Colon (tissue), 2 donors: ENCODE measurements at regions not wholly inside any gene's neighbourhood (a gene's known extent, or its start where the extent isn't known, plus 50 kb on each side); places are given as distances from the start of the nearest gene placed in this dataset.

Source experiments
- FAIRE-seq: peaks from 2 replicates; lab custom pipeline; 2012; peaks lifted over from hg19 to GRCh38; lab: Jason Lieb, UNC
- donor health status: control.
- donor health status: control.

DNA sequence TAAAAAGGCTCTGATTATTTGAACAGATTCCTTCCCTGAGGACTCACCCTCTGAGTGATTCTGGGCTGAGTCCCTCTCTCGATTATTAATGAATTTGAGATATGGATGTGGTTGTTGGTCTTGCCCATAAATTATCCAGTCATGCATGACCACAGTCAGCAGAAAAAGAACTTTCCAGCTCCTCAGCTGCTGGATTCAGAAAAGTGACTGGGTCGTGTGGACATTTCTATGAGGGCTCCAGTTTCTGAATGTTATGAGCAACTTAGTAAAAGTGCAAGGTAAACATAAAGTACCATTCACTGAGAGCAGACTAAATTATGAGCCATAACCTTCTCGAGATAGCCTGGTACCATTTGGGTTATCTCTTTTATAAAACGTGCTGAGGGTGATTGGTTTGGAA lies 100.1 kb upstream of the CLDN10 start:
- FAIRE-seq, result no peak

GRCh38 chr13:95455782-95456181 lies 96.7 kb upstream of the CLDN10 start:
- FAIRE-seq, result no peak

DNA sequence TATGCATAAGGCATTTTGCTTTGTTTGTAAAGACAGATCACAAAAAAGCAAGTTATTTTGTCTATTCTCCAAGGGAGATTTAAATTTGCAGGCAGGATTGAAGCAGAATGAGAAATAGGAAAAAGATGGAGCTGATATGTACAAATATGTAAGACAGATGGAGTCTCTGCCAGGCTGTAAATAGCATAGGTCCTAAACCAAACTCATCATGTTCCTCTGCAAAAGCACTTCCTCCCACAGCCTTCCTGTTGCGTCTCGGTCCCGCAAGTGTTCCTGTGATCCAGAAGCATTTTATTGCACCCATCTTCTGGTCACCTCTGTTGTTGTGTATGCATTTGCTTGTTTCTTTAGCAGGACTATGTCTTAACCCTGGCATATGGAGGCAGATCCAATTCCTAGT lies 95.7 kb upstream of the CLDN10 start:
- no peak for FAIRE-seq

DNA sequence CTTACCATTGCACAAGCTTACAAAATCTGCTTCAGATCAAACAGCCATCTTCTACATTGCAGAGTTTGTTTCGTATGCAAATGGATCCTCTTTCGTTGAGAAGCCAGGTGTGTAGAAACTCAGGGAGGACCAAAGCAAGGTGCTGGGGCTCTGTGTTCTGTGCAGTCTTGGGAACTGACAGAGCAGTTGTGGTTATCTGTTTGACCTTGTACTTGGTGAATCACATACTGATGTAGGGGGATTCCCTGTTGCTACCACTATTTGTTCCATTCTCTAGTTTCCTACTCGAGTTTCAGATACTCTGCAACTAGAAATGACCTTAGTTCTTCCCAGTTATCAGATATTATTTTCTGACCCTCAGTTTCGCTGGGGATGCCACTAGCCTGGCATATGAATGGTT lies 95.2 kb upstream of the CLDN10 start:
- FAIRE-seq, result no peak

- FAIRE-seq, result no peak
These were observed 89.7 kb upstream of the CLDN10 start for GRCh38 chr13:95462801-95463200.

GRCh38 chr13:95463531-95463930 lies 89.0 kb upstream of the CLDN10 start:
- no peak for FAIRE-seq

GRCh38 chr13:95470574-95471366 lies 81.8 kb upstream of the CLDN10 start:
- FAIRE-seq, result no peak

GRCh38 chr13:95471960-95472359 lies 80.6 kb upstream of the CLDN10 start:
- FAIRE-seq, result no peak

GRCh38 chr13:95474992-95475391 lies 77.5 kb upstream of the CLDN10 start:
- no peak for FAIRE-seq

DNA sequence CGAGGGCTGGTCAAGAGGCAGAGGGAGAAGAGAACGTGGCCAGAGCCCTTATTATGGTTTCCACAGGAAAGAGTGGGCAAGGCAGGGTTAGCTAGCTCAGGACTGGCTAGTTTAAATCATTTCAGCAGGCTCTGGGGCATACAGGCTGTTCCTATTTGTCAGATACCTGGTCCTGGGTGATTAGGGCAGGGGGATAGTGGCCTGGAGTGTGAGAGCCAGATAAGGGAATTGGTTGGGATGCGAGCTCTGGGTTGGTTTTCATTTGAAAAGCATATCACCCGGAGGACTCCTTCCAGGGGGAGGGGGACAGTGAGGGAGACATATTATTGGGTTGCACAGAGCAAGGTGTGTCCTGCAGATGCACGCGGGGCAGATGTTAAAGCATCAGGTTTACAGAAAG lies 75.3 kb upstream of the CLDN10 start:
- FAIRE-seq, result no peak

DNA sequence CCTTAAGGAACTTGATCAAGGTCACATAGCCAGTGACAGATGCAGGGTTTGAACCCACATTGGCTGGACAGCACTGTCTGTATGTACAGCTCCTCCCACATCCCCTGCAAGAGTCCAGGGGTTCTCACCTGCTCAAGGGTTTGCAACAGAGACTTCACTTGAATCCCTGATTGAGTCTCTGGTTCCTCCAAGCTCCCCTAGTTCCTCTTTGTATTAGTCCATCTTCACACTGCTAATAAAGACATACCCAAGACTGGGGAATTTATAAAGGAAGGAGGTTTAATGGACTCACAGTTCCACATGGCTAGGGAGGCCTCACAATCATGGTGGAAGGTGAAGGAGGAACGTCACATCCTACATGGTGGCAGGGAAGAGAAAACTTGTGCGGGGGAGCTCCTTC lies 72.8 kb upstream of the CLDN10 start:
- no peak for FAIRE-seq

GRCh38 chr13:95480131-95480545 lies 72.4 kb upstream of the CLDN10 start:
- no peak for FAIRE-seq

DNA sequence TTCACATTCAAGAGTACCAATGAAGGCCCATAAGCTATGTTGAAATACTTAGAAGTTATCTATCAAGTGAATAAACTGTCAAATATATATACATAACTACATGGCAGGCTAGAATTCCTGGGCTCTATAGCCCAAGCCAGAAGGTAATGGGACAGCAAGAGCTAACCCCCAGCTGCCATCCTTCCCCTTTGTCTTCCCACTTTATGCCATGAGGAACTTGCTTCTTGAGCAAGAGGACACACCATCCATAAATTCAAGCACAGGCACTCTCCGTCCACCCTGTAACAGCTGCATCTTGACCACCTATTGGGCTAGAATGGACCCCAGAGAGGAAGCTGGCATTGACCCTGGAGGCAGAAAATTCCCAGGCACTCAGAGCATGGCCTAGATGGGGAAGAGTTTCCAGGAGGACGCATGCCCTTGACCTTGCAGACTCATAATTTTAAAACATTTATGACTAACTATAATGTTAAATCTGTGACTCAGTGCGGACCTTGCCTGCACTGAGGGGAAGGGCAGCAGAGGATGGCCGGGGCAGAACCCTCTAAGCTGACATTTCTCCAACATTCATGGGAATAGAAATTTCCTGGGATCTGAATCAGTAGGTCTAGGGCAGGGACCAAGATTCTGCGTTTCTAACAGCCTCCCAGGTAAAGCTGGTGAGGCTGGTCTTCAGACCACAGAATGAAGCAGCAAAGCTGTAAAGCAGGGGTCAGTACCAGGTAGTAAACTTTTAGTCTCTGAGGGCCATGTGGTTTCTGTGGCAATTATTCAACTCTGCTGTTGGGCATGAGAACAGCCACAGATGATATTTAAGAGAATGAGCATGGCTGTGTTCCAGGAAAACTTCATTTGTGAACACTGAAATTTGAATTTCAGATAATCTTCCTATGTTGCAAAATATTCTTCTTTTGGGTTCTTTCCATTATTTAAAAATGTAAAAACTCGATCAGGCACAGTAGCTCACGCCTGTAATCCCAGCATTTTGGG lies 71.4 kb upstream of the CLDN10 start:
- no peak for FAIRE-seq

DNA sequence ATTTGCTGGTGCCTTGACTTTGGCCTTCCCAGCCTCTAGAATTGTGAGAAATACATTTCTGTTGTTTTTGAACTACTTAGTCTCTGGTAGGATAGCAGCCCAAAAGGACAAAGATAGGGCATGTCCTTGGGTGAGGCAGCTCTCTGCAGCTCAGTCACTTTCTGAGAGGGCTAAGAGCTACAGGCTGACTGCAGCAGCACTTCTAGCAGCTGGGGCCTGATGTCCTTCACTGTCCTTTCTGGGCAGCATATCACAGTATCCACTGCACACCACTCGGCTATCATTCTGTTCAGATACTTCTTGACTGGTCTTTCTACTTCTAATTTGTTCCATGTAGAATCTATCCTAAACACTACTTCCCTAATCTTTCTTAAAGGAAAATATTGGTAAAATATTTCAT lies 68.5 kb upstream of the CLDN10 start:
- FAIRE-seq, result no peak

DNA sequence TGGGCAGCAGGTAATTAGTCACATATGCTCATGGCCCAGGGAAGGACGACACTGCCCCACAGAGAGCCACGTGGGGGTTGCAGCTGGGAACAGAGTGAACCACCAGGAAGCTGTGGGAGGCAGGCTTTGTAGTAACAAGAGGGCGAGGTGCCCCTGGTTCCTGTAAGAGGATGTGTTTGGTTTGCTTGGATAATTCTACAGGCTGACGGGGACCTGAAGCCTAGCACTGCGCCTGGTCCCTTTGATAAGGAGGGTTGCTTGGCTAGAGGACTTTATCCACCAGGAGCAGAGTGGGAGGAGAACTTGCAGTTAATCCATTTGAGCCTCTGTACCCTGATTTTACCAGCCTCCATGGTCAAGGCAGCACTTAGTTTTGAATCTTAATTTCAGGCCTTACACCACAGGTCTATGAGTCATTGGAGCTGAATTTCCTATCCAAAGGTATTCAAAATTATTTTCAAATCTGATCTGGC lies 67.4 kb upstream of the CLDN10 start:
- no peak for FAIRE-seq

DNA sequence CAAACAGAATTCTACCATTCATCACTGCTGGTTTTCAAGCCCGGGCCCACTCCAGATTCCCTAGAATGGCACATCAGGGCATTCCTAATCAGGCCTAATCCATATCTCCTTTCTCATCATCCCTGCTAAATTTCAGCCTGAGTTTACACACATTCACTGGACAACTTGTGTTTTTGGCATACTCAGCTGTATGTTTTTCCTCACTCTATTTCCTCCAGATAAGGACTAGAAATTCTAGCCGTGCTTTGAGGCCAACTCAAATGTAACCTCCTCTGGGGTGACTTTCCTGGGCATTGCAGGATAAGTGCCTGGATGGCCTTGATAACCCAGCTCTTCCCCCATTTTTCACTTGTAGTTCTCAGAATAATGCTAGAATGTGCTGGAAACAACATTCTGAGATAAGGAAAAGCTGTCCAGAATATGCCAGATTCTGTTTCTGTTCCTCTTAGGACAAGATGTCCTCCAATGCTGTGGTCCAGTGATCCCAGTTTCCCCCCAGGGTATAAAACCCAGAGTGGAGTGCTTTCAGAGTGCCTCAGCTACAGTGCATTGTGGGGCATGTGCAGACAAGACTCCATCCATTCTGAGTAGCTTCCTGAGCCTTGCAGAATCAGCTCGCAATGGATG lies 66.9 kb upstream of the CLDN10 start:
- no peak for FAIRE-seq

- no peak for FAIRE-seq
These were observed 60.3 kb upstream of the CLDN10 start for GRCh38 chr13:95492044-95492801.

- FAIRE-seq, result peak; percentile 33
These were observed 58.3 kb upstream of the CLDN10 start for GRCh38 chr13:95494082-95494681.

- FAIRE-seq, result no peak
These were observed 56.0 kb upstream of the CLDN10 start for GRCh38 chr13:95496485-95496884.

DNA sequence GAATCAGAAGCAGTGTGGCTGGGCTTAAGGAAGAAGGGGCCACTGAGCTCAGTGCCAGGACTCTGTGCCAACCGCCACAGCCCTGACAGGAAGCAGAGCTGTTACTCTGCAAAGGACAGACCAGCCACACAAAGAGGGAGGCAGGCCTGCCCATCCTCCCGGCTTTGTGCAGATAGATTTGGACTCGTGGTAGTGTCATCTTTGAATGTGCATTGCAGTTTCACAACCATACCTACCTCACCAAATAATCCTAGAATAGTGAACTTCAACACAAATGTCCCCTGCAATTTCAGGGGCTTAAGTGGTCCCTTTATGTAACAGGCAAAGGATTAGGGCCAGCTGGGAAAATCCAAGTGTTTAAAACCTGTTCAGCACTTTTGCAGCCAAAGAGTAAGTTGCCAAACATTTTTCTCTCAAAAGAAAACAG lies 55.1 kb upstream of the CLDN10 start:
- no peak for FAIRE-seq

DNA sequence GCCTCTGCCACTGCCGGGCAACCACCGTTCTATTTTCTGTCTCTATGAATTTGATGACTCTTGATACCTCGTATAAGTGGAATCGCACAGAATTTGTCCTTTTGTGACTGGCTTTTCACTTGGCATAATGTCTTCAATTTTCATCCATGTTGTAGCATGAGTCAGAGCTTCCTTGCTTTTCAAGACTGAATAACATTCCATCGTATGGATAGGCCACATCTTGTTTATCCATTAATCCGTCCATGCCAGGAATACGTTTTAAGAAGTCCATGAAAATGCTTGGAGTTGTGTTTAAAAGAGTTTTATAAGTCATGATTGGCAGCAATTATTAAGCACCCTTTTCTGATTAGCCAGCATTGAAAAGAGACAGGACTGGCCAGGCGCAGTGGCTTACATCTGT lies 53.6 kb upstream of the CLDN10 start:
- FAIRE-seq, result no peak
